ENCODE measurements at regions not wholly inside any gene's neighbourhood (a gene's known extent, or its start where the extent isn't known, plus 50 kb on each side); places are given as distances from the start of the nearest gene placed in this dataset.

- Histone ChIP-seq H3K36me3 (ENCODE audit: low read depth) (no peaks in the 10 kb centered on the region), H3K4me3 (no peak overlapping the region), H3K4me1 (ENCODE audit: low read depth) (peaks cover 4% of the 10 kb centered on the region), H3K9me3 (no peaks in the 10 kb centered on the region)
- no peak for DNase-seq
- intact Hi-C loops (cut with DNase I, micrococcal nuclease), result no loop called here
- no peak for TF ChIP-seq CTCF (IDR thresholded peaks at IDR 0.05)
- ATAC-seq, result no peak
These were observed 202.5 kb upstream of the SGK1 start for GRCh38 chr6:134520181-134521115.

- no peaks in the 10 kb centered on the region for H3K9me3 ChIP-seq
- TF ChIP-seq CTCF (IDR thresholded peaks at IDR 0.05), result no peak
- H3K4me1 ChIP-seq (ENCODE audit: low read depth), result peaks cover 4% of the 10 kb centered on the region
- DNase-seq (peak in 2 of 3 donors; percentile 36 to 56), ATAC-seq (peak; percentile 67)
- no peak overlapping the region for H3K4me3 ChIP-seq
- intact Hi-C loops (cut with DNase I, micrococcal nuclease), result no loop called here
- H3K36me3 ChIP-seq (ENCODE audit: low read depth), result no peaks in the 10 kb centered on the region
These were observed 201.6 kb upstream of the SGK1 start for GRCh38 chr6:134519465-134519864.

- Histone ChIP-seq H3K9me3 (no peaks in the 10 kb centered on the region), H3K4me1 (ENCODE audit: low read depth) (peaks cover 4% of the 10 kb centered on the region), H3K36me3 (ENCODE audit: low read depth) (no peaks in the 10 kb centered on the region), H3K4me3 (no peak overlapping the region)
- DNase-seq (no peak), ATAC-seq (no peak)
- no peak for TF ChIP-seq CTCF (IDR thresholded peaks at IDR 0.05)
- intact Hi-C loops (cut with DNase I, micrococcal nuclease), result no loop called here
These were observed 200.0 kb upstream of the SGK1 start for GRCh38 chr6:134517868-134518267.

- H3K4me1 ChIP-seq (ENCODE audit: low read depth), result peaks cover 4% of the 10 kb centered on the region
- DNase-seq (peak in 1 of 3 donors; percentile 59), ATAC-seq (peak; percentile 84)
- H3K4me3 ChIP-seq, result no peak overlapping the region
- no peaks in the 10 kb centered on the region for H3K9me3 ChIP-seq
- intact Hi-C loops (cut with DNase I, micrococcal nuclease), result no loop called here
- no peak for TF ChIP-seq CTCF (IDR thresholded peaks at IDR 0.05)
- no peaks in the 10 kb centered on the region for H3K36me3 ChIP-seq (ENCODE audit: low read depth)
These were observed 199.3 kb upstream of the SGK1 start for GRCh38 chr6:134517145-134517658.

DNA sequence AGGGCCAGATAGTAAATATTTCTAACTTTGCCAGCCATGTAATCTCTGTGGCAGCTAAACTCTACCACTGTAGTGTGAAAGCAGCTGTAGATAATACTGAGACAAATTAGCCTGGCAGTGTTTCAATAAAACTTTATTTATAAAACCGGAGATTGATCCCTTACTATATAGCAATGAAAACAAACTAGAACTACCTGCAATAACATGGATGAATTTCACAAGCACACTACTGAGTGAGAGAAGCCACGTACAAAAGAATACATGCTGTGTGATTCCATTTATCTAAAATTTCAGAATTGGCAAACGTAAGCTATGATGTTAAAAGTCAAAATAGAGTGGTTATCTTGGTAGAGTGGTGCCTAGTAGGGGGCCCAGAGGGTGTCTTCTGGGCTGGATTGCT lies 198.7 kb upstream of the SGK1 start:
- intact Hi-C loops (cut with DNase I, micrococcal nuclease), result no loop called here
- H3K4me1 ChIP-seq (ENCODE audit: low read depth), result peaks cover 4% of the 10 kb centered on the region
- TF ChIP-seq CTCF (IDR thresholded peaks at IDR 0.05), result no peak
- no peak overlapping the region for H3K4me3 ChIP-seq
- no peak for ATAC-seq
- H3K36me3 ChIP-seq (ENCODE audit: low read depth), result no peaks in the 10 kb centered on the region
- DNase-seq, result no peak
- no peaks in the 10 kb centered on the region for H3K9me3 ChIP-seq

Data from mucosa of descending colon (tissue), 3 donors.